Stimulated activated CD4-positive, alpha-beta T cell treated with anti-CD3 and anti-CD28 coated beads, TNF-alpha, amount 100 ng/mL, for 48 hours (primary cell): ENCODE measurements at regions not wholly inside any gene's neighbourhood (a gene's known extent, or its start where the extent isn't known, plus 50 kb on each side); places are given as distances from the start of the nearest gene placed in this dataset.
"Not testable (repeated sequence)": the region's sequence is repeated elsewhere in the genome, so short reads cannot be mapped to it uniquely, and the experiment has no call there.

Source experiments
- DNase-seq, 3 donors: peaks; one replicate each; pipeline ENCODE4 v3.0.0-alpha.2; 2020; ENCODE audit warnings: low read depth in 3 of 3

DNA sequence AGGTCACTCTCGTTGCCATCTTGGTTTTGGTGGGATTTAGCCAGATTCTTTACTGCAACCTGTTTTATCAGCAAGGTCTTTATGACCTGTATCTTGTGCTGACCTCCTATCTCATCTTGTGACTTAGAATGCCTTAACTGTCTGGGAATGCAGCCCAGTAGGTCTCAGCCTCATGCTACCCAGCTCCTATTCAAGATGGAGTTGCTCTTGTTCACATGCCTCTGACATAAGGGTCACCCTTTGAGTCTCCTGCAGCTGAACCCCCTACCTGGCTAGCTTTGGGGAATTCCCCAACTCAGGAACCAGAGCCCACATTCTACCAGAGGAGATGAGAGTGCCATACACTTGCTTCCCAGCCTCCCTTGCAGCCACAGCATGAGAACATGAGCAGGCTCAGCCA is 123.0 kb upstream of the ARHGEF3 start:
- DNase-seq, result not testable (repeated sequence)

DNA sequence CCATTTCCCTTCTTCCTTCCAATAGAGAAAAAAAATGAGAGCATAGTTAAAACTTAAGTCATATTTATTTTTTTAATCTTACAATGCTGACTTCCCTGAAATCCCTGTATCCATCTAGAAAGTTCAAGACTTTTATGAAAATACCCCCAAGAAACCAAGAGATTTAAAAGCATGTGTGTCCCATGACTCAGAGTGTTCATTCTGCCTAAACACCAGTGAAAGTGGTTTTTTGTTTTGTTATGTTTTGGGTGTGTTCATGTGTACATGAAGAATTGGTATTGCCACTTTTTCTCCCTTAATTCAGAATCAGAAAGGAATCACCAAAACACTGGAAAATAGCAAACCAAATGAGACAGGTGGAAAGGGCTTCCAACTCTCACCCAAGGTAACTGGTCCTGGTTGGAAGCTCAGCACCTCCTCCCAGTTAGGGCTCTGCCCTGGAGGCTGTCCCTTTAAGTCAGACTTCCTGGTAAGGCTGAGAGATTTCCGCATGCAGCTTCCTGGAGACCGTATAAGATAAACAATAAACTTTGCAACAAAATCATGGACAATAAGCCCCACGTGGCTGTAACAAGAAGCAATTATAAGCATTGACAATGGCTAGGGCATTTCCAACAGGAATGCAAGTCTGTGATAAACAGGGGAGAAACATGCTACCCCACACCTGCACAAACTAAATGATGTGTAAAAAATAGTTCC is 121.9 kb upstream of the ARHGEF3 start:
- DNase-seq, result no peak

DNA sequence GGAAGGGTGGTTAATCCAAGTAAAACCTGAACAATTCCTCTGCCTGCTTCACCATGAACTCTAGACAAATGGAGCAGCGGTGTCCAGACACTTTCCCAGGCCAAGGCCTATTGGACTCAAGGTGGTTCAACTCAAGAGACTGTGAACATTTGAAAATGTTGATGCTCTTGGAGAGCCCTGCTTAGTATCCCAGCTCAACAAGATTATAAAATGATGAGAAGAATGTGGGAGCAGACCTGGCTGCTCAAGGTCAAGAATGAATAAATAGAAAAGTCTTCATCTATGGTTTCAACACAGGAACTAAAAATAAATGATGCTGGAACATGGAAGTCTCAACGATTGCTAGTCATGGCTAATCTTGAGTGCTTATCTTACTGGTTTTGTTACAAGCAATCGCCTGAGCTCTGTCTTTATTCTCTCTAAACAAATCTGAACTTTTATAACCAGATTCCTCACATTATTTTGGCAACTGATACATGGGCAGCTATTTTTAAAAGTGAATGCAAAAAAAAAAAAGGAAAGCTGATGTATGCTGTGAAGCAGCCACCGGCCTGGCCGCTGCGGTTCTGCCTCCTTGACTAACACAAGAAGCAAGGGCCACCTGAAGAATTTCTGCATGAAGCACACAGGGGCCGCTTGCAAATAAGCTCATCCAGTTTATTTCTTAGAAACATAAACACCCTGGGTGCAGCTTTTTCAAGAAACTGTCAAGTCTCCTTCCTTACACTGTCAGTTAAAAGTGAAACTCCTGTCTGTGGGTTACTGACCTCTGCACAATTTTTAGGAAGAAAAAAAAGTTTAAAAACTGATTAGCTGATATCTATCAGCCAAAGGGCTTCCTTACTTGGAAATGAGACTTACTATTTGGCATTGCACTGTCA is 120.1 kb upstream of the ARHGEF3 start:
- no peak for DNase-seq

DNA sequence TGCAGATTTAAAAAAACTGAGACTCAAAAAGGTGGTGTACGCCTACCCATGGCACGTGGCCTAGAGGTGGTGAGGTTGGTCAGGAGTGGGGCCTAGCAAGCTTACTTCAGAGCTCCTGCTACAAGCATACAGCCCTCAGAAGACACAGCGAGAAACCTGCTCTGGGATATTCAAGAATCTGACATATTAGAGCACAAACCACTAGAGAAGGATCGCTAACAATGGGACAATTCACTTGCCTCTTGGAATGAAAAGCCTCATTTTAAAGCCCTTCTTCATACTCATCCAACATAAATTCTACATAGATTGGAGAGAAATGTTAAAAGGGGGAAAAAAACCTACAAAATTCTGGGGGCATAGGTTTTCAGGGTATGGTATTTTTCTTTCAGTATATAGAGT is 118.0 kb upstream of the ARHGEF3 start:
- no peak for DNase-seq

DNA sequence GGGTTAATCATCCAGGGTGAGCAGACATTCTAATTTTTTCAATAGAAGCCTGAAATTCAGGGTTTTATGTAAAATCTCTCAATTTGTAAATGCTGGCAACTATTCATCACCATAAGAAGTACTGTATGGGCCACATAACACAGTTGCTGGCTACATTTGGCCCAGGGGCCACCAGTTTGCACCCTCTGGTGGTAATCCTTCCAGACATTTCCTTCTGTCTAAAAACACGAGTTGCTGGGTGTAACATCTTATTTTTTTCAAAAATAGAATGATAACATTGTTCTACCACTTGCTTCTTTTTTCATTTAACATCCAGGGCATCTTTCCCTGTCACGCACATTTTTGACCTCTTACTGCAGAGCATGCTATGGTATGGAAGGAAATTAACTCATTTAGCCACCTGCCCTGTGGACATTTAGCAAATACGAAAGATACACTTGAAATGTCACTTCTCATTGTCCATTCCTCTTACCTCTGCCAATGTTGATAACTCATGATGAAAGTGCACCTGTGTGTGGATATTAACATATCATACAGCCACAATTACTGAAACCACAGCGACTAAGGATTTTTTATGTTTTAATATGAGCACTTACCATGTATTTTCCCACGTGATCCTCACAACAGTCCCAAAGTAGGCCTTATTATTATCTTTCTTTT is 117.5 kb upstream of the ARHGEF3 start:
- no peak for DNase-seq

GRCh38 chr3:56918111-56918568 is 116.4 kb upstream of the ARHGEF3 start:
- DNase-seq, result peak; percentile 43 to 58 (median 56)

DNA sequence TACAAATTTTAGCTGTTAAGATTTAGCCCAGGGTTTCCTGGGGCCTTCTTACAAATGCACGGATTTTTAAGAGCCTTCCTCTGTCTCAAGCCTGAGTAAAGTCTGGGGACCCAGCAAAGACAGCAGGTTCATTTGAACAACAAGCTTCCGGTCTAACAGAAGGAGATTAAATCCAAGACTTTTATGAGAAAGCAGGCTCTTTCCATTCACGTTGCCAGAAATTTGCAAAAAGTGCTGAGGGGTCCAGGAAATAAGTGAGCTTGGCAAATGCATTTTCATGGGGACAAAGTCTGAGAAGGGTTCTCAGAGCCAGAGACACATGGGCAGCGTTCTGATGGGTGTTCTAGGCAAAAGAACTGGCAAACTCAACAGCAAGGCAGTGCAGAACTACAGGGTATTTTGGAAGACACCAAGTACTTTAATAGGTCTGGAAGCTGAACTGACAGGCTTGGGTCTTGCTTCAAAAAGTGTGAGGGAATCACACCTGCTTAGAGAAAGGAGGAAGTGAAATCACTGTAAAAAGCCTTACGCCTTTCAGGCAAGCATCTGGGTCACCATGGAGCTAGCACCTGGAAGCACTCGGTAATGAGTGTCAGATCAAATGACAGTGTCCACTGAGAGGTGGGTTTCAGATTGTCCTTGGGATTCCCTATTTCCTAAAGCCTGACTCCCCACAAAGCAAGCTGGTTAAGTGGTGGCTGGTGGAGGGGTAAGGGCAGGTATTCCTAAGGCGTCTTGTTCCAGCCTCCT is 115.8 kb upstream of the ARHGEF3 start:
- no peak for DNase-seq

DNA sequence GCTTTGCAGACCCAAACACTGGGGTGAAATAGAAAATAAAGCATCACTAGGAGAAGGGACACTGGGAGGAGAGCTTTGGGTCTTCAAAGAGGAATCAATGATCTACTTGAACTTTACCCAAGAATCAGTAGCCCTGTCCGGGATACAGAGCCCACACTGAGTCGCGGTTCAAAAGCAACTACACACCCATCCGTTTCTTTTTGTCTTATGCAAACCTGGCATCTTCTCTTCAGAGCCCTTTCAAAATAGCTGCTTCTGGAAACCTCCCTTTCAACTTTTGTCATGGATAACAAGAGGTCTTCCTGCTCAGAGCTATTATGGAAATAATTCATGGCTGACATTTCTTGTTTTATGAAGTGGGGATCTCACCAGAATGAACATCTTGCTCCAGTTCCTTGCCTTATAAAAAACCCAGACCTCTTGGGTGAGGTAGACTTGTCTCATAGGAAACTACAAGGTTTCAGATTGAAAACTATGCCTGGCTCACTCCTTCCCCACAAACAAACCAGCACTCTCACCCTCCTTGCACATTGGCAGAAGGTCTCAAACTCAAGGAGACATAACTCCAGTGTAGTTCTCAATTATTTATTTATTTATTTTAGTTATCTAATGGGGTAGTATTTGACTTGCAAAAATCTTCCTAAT is 115.1 kb upstream of the ARHGEF3 start:
- DNase-seq, result no peak

DNA sequence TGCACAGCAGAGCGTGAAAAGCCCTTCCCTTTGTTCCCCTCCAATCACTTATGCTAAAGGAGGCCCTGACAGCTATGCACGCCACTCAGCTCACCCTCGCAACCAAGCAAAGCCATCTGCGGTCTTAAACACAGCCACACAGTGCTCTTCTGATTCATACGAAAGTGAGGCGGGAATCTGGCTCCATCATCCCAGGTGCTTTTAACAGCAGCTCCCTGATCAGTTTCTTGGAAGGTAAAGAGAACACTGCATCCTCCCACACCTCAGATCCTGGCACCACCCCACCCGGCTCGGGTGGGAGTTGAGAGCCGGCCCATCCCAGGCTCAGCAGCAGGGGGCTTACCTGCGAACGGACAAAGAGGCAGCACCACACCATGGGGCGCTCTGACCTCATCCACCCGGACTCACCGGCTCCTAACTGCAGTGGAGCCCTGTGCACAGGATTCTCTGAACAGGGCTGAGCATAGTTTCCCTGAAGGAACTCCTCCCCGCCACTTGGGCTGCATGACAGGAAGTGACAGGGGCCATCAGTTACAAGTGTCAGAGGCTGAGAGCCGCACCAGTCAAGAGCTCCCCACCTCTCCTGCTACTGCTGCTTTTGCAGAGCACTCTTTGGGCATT is 114.3 kb upstream of the ARHGEF3 start:
- DNase-seq, result peak; percentile 47 to 71 (median 60)

GRCh38 chr3:56914646-56915045 is 112.9 kb upstream of the ARHGEF3 start:
- DNase-seq, result no peak

- no peak for DNase-seq
Measured at GRCh38 chr3:56911363-56911762, 109.6 kb upstream of the ARHGEF3 start.

DNA sequence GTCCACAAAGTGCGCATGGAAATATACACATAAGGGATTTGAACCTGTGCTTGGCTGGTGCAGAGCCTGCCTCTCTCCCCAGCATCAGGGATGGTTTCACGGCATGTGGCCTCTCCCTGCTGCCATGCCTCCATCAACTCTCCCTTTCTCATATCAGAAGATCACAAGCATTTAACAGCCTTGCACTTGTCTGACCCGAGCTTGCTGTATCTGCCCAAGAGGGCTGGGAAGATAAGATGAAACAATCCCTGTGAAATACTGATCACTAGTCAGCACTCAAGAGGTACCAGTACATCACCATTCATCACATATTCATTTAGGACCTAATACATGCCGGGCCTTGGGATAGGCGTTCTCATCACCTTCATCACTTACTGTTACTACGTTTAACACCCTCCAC is 107.6 kb upstream of the ARHGEF3 start:
- DNase-seq, result no peak

DNA sequence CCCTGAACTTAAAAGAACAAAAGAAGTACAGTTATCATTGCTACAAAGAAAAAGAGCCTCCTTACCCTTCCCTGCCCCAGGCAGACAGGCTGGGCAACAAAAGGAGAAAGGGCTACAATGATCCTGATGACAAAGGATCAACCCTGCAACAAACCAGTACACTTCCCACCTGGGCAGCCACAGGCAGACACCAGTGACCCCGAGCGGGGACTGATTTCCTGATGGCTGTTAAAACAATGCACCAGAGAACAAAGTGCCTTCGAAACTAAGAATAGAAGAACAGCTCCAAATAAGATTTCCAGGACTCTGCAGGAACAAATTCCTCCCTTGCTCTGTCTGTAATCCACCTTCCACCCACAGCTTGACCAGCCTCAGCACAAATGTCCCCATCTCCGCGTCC is 106.3 kb upstream of the ARHGEF3 start:
- DNase-seq, result no peak

GRCh38 chr3:56904552-56905215 is 102.9 kb upstream of the ARHGEF3 start:
- no peak for DNase-seq

DNA sequence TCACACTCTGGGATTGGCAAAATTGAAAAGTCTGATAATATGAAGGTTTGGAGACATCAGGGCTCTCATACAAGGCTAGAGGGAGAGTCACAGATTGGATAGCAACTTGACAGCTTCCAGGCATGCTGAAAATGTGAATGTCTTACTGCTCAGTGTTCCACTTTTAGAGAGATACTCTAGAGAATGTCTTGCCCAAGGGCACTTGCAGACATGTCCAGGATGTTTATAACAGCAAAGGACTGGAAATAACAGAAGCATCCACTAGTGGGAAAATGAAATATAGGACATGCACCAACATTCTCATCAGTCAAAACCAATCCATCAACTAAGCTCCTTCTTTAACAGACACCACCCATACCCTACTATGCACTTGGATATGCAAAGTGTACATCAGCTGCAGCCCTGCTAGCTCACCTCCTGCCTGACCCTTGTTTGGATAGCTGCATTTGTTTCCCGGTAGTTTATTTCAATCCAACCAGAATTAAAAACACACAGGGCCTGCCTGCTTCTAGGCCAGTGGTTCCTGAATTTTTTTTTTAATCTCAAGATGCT is 101.6 kb upstream of the ARHGEF3 start:
- no peak for DNase-seq

- no peak for DNase-seq
Measured at GRCh38 chr3:56902468-56903160, 100.9 kb upstream of the ARHGEF3 start.

- no peak for DNase-seq
Measured at GRCh38 chr3:56900801-56901200, 99.1 kb upstream of the ARHGEF3 start.

- DNase-seq, result no peak
Measured at GRCh38 chr3:56899851-56900250, 98.1 kb upstream of the ARHGEF3 start.

DNA sequence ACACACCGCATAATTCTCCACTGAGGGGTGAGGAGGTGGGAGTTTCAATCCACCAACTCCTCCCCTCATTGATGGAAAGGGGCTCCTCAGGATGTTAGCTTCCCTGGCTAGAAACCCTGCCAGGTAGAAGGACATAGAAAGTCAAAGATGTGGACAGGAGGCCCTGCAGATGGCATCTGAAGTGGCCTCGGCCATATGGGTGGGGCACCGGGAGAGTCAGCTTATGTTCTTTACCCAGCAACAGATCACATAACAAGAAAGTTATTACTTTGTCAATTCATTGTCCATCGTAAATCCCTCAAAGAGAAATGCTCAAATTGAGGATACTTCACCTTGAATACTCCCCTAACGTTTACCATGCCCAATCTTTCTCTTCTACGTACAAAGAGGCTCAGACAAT is 97.3 kb upstream of the ARHGEF3 start:
- no peak for DNase-seq
